H1 (cell line): ENCODE measurements at regions not wholly inside any gene's neighbourhood (a gene's known extent, or its start where the extent isn't known, plus 50 kb on each side); places are given as distances from the start of the nearest gene placed in this dataset.

Experiments
- CTCF ChIA-PET: fragments of 300-600 bp; sonication (Branson Sonifier 250); formaldehyde crosslinking; loops from one replicate; lab custom pipeline; 2021; ENCODE audit not compliant: partially characterized antibody; lab: Charles Lee
- POLR2A ChIA-PET: fragments of 300-600 bp; sonication (Branson Sonifier 250); formaldehyde crosslinking; loops from one replicate; lab custom pipeline; 2021; ENCODE audit warnings: inconsistent platforms; ENCODE audit not compliant: partially characterized antibody; lab: Charles Lee
- DNase-seq, 2 experiments: peaks; one replicate each; pipeline versions ENCODE4 v3.0.0 to v3.0.0-alpha.2; 2010 to 2022; ENCODE audit warnings: low spot score in 2 of 2, low read depth in 1 of 2, mixed read lengths in 1 of 2
- FAIRE-seq: peaks from 2 replicates; lab custom pipeline; 2011; peaks lifted over from hg19 to GRCh38; lab: Jason Lieb, UNC
- H2AFZ ChIP-seq: 2 replicates; pipeline ENCODE4 v1.8.1; 2012; ENCODE audit warnings: low read length, inconsistent platforms
- H2AK5ac ChIP-seq: 2 replicates; pipeline ENCODE4 v1.6.1; 2013; ENCODE audit warnings: low read depth, low read length
- H2BK120ac ChIP-seq: replicated peaks from 2 replicates; pipeline ENCODE3; 2013; ENCODE audit warnings: low read depth, low read length, inconsistent platforms
- H2BK12ac ChIP-seq: 2 replicates; pipeline ENCODE4 v1.6.1; 2013; ENCODE audit warnings: low read depth, low read length
- H2BK15ac ChIP-seq: 2 replicates; pipeline ENCODE4 v1.6.1; 2013; ENCODE audit warnings: low read length
- H2BK20ac ChIP-seq: 2 replicates; pipeline ENCODE4 v1.6.1; 2013; ENCODE audit warnings: low read length
- H2BK5ac ChIP-seq: 2 replicates; pipeline ENCODE4 v1.6.1; 2013; ENCODE audit warnings: low read depth, low read length
- H3K14ac ChIP-seq: 2 replicates; pipeline ENCODE4 v1.6.1; 2013; ENCODE audit warnings: inconsistent platforms; ENCODE audit not compliant: insufficient read length
- H3K18ac ChIP-seq: 2 replicates; pipeline ENCODE4 v1.6.1; 2013; ENCODE audit warnings: low read length; ENCODE audit errors: extremely low read depth
- H3K23ac ChIP-seq: 2 replicates; pipeline ENCODE4 v1.6.1; 2013; ENCODE audit warnings: inconsistent platforms; ENCODE audit not compliant: insufficient read length
- H3K23me2 ChIP-seq: 2 replicates; pipeline ENCODE4 v1.6.1; 2013; ENCODE audit warnings: low read depth, low read length
- H3K27ac ChIP-seq: 2 replicates; pipeline ENCODE4 v1.6.1; 2011; ENCODE audit warnings: low read depth, low read length, inconsistent platforms
- H3K27me3 ChIP-seq, 4 experiments: replicated peaks in 1 of 4; 1 replicate in 1 of 4; 2 replicates in 3 of 4; pipeline versions ENCODE4 v1.6.1 to v1.8.1; 2011 to 2013; ENCODE audit warnings: low read length in 3 of 4, mild to moderate bottlenecking in 3 of 4, inconsistent platforms in 2 of 4, mixed read lengths in 2 of 4, moderate library complexity in 1 of 4; ENCODE audit not compliant: control insufficient read depth in 3 of 4, insufficient read depth in 3 of 4; ENCODE audit errors: extremely low read depth in 1 of 4
- H3K36me3 ChIP-seq, 4 experiments: 2 replicates each; pipeline versions ENCODE4 v1.6.1 to v1.8.1; 2011 to 2013; ENCODE audit warnings: mild to moderate bottlenecking in 4 of 4, low read length in 3 of 4, moderate library complexity in 2 of 4, control low read depth in 1 of 4, inconsistent platforms in 1 of 4; ENCODE audit not compliant: insufficient read depth in 4 of 4, control insufficient read depth in 2 of 4
- H3K4ac ChIP-seq: replicated peaks from 2 replicates; pipeline ENCODE3; 2013; ENCODE audit warnings: low read length, low read depth, mixed read lengths, inconsistent platforms; ENCODE audit not compliant: insufficient read length
- H3K4me1 ChIP-seq, 4 experiments: replicated peaks in 1 of 4; 1 replicate in 1 of 4; 2 replicates in 3 of 4; pipeline versions ENCODE4 v1.6.1 to v1.8.1; 2011 to 2013; ENCODE audit warnings: low read length in 3 of 4, inconsistent platforms in 2 of 4, mixed read lengths in 1 of 4; ENCODE audit not compliant: insufficient read depth in 4 of 4, control insufficient read depth in 3 of 4
- H3K4me2 ChIP-seq, 2 experiments: 2 replicates each; pipeline versions ENCODE4 v1.6.1 to v1.8.1; 2011 to 2013; ENCODE audit warnings: low read depth in 2 of 2, low read length in 2 of 2, control low read depth in 1 of 2, inconsistent platforms in 1 of 2, mild to moderate bottlenecking in 1 of 2; ENCODE audit not compliant: insufficient read depth in 1 of 2
- H3K4me3 ChIP-seq, 4 experiments: fragments of 200-600, 300-600 bp in 1 of 4; sonication (generic), shearing (Covaris generic), sonication (Bioruptor Twin) in 1 of 4; 2 replicates each; pipeline versions ENCODE4 v1.5.1 to v1.8.1; 2011 to 2016; ENCODE audit warnings: low read length in 4 of 4, low read depth in 3 of 4, control low read depth in 2 of 4, inconsistent platforms in 2 of 4, mild to moderate bottlenecking in 2 of 4, mixed read lengths in 1 of 4, moderate library complexity in 1 of 4; ENCODE audit not compliant: insufficient read depth in 2 of 4; ENCODE audit errors: extremely low read depth in 1 of 4
- H3K56ac ChIP-seq: replicated peaks from 2 replicates; pipeline ENCODE3; 2013; ENCODE audit warnings: low read depth, mild to moderate bottlenecking, mixed read lengths, low read length, inconsistent platforms; ENCODE audit not compliant: insufficient read length
- H3K79me1 ChIP-seq: 2 replicates; pipeline ENCODE4 v1.6.1; 2013; ENCODE audit warnings: low read depth, low read length, control low read depth
- H3K79me2 ChIP-seq, 2 experiments: 2 replicates each; pipeline versions ENCODE4 v1.6.1 to v1.8.1; 2012 to 2013; ENCODE audit warnings: low read length in 2 of 2, mild to moderate bottlenecking in 2 of 2, inconsistent platforms in 1 of 2; ENCODE audit not compliant: insufficient read depth in 2 of 2, control insufficient read depth in 1 of 2
- H3K9ac ChIP-seq, 4 experiments: replicated peaks in 1 of 4; 1 replicate in 1 of 4; 2 replicates in 3 of 4; pipeline versions ENCODE4 v1.6.1 to v1.8.1; 2011 to 2013; ENCODE audit warnings: low read depth in 3 of 4, low read length in 3 of 4, control low read depth in 2 of 4, mild to moderate bottlenecking in 2 of 4, moderate library complexity in 2 of 4, inconsistent platforms in 1 of 4; ENCODE audit errors: extremely low read depth in 1 of 4
- H3K9me3 ChIP-seq, 2 experiments: 2 replicates each; pipeline versions ENCODE4 v1.6.1 to v1.8.1; 2012 to 2013; ENCODE audit warnings: mild to moderate bottlenecking in 2 of 2, moderate library complexity in 2 of 2, control low read depth in 1 of 2, inconsistent platforms in 1 of 2, low read depth in 1 of 2, low read length in 1 of 2, mixed read lengths in 1 of 2; ENCODE audit not compliant: insufficient read depth in 2 of 2
- H4K20me1 ChIP-seq, 2 experiments: replicated peaks in 1 of 2; 2 replicates each; pipeline versions ENCODE3 to v1.8.1; 2011 to 2013; ENCODE audit warnings: inconsistent platforms in 2 of 2, low read length in 2 of 2, mild to moderate bottlenecking in 1 of 2; ENCODE audit not compliant: insufficient read depth in 2 of 2, control insufficient read depth in 1 of 2
- H4K5ac ChIP-seq: 2 replicates; pipeline ENCODE4 v1.6.1; 2013; ENCODE audit warnings: low read length, low read depth, mixed read lengths, inconsistent platforms; ENCODE audit not compliant: insufficient read length
- H4K8ac ChIP-seq: 2 replicates; pipeline ENCODE4 v1.8.0; 2013; ENCODE audit warnings: mild to moderate bottlenecking, moderate library complexity, low read length, inconsistent platforms; ENCODE audit not compliant: insufficient read depth; ENCODE audit errors: extremely low read depth
- H4K91ac ChIP-seq: replicated peaks from 2 replicates; pipeline ENCODE3; 2013; ENCODE audit warnings: low read length, mixed read lengths, inconsistent platforms; ENCODE audit not compliant: insufficient read length
- ASH2L ChIP-seq: fragments of 200-600, 300-600 bp; sonication (generic); IDR thresholded peaks from one replicate; pipeline ENCODE4 v1.7.1; 2017; ENCODE audit warnings: low read length
- CTCF ChIP-seq, 3 experiments: IDR thresholded peaks; 1 replicate in 2 of 3; 2 replicates in 1 of 3; pipeline versions ENCODE4 v1.5.1 to v1.6.1; 2011; ENCODE audit warnings: low read length in 3 of 3, mild to moderate bottlenecking in 3 of 3, inconsistent platforms in 2 of 3, low read depth in 1 of 3, moderate library complexity in 1 of 3; ENCODE audit not compliant: insufficient read depth in 1 of 3; ENCODE audit errors: control extremely low read depth in 1 of 3
- HDAC6 ChIP-seq: IDR thresholded peaks from one replicate; pipeline ENCODE4 v1.7.1; 2012; ENCODE audit warnings: low read depth, mild to moderate bottlenecking, inconsistent platforms, low read length, moderate library complexity
- JUN ChIP-seq: IDR thresholded peaks from 2 replicates; pipeline ENCODE4 v1.6.1; 2011; ENCODE audit warnings: low read depth, mild to moderate bottlenecking, improper control_type of control experiment, low read length
- PHF8 ChIP-seq: fragments of 200-600 bp; sonication (generic); conservative IDR thresholded peaks from 2 replicates; pipeline ENCODE4 v1.7.1; 2012; ENCODE audit warnings: low read depth, mild to moderate bottlenecking, inconsistent platforms, low read length, moderate library complexity
- RAD21 ChIP-seq, 2 experiments: IDR thresholded peaks in 1 of 2; conservative IDR thresholded peaks in 1 of 2; 2 replicates each; pipeline ENCODE4 v1.6.1; 2011; ENCODE audit warnings: low read depth in 2 of 2, low read length in 2 of 2, improper control_type of control experiment in 1 of 2, inconsistent platforms in 1 of 2, mild to moderate bottlenecking in 1 of 2, moderate library complexity in 1 of 2
- RXRA ChIP-seq: IDR thresholded peaks from 2 replicates; pipeline ENCODE4 v1.6.1; 2011; ENCODE audit warnings: low read depth, mild to moderate bottlenecking, low read length, moderate library complexity; ENCODE audit not compliant: insufficient read depth
- SAP30 ChIP-seq: fragments of 300-600 bp; sonication (generic); IDR thresholded peaks from 2 replicates; pipeline ENCODE4 v1.7.1; 2012; ENCODE audit warnings: low read length, moderate library complexity, mild to moderate bottlenecking, inconsistent platforms; ENCODE audit not compliant: insufficient read depth, insufficient replicate concordance
- SIN3A ChIP-seq, 2 experiments: IDR thresholded peaks in 1 of 2; conservative IDR thresholded peaks in 1 of 2; 2 replicates each; pipeline ENCODE4 v1.6.1; 2011 to 2012; ENCODE audit warnings: low read length in 2 of 2, improper control_type of control experiment in 1 of 2, low read depth in 1 of 2, mild to moderate bottlenecking in 1 of 2
- SRF ChIP-seq: IDR thresholded peaks from 2 replicates; pipeline ENCODE4 v1.6.1; 2011; ENCODE audit warnings: mild to moderate bottlenecking, low read depth, low read length, moderate library complexity
- TAF1 ChIP-seq: IDR thresholded peaks from 2 replicates; pipeline ENCODE4 v1.6.1; 2011; ENCODE audit warnings: mild to moderate bottlenecking, low read depth, low read length
- ZNF274 ChIP-seq: IDR thresholded peaks from 2 replicates; pipeline ENCODE4 v1.7.0; 2012; ENCODE audit warnings: low read length, borderline replicate concordance; ENCODE audit errors: extremely low read depth
- WGBS, 2 experiments: shearing (Covaris generic) in 1 of 2; methylation state at CpG; one replicate each; pipeline versions ENCODE4 v1.1.6 to v1.1.7; 2013 to 2015; ENCODE audit warnings: low lambda C conversion rate in 2 of 2, mixed read lengths in 2 of 2, inconsistent platforms in 1 of 2, low coverage in 1 of 2, missing lambda C conversion rate in 1 of 2; ENCODE audit not compliant: insufficient replicate concordance in 2 of 2, insufficient coverage in 1 of 2, insufficient read length in 1 of 2; ENCODE audit errors: extremely low coverage in 1 of 2, missing lambda C conversion rate in 1 of 2; 5-methylcytosine and 5-hydroxymethylcytosine counted together

DNA sequence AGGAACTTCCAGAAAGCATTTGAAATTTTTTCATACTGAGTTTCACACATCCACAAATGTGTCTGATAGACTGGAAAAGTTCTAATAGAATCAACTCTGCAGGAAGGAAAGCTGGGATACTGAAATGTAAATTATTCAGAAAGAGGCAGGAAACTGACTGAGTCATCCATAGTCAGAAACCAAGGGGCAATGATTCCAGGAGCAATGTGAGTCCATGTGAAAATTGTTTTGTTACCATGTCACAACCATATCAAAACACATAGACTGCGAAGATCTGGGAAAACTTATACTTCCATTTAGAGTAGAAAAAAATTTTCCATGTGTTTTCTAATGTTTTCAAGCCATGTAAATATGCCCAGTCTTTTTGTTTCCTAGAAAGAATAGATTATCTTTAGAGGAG lies 142.3 kb upstream of the TMPRSS15 start:
- Histone ChIP-seq H2BK5ac (no peak overlapping the region), H3K79me2 (no peaks in the 10 kb centered on the region), H3K9ac (no peak overlapping the region), H3K56ac (no peak overlapping the region), H3K14ac (no peak overlapping the region), H2BK15ac (no peak overlapping the region), H4K20me1 (no peaks in the 10 kb centered on the region), H3K4me2 (no peak overlapping the region), H3K27me3 (no peaks in the 10 kb centered on the region), H2AK5ac (no peak overlapping the region), H3K4me1 (no peaks in the 10 kb centered on the region), H3K27ac (no peak overlapping the region), H2BK20ac (no peak overlapping the region), H3K36me3 (no peaks in the 10 kb centered on the region), H4K5ac (no peak overlapping the region), H2BK120ac (no peak overlapping the region), H3K4ac (no peak overlapping the region), H3K23me2 (no peaks in the 10 kb centered on the region), H3K23ac (no peak overlapping the region), H3K18ac (no peak overlapping the region), H3K9me3 (no peaks in the 10 kb centered on the region), H2AFZ (no peak overlapping the region), H4K8ac (no peak overlapping the region), H4K91ac (no peak overlapping the region), H2BK12ac (no peak overlapping the region), H3K79me1 (no peaks in the 10 kb centered on the region), H3K4me3 (no peak overlapping the region)
- POLR2A ChIA-PET = no interaction called here
- no peak for DNase-seq
- no peak for FAIRE-seq
- CTCF ChIA-PET = no interaction called here
- WGBS, 2 experiments = 91% methylated on average over 1 of the region's 1 CpG; no CpG with 5 or more reads in 1 of the 2 experiments
- TF ChIP-seq RAD21 (IDR thresholded peaks at IDR 0.05 in 1 of 2, conservative IDR thresholded peaks at IDR 0.05 in 1 of 2; ENCODE audit: low read depth in 2 of 2, low read length in 2 of 2) (no peak), CTCF (IDR thresholded peaks at IDR 0.05; ENCODE audit: control extremely low read depth in 1 of 3, insufficient read depth in 1 of 3, low read depth in 1 of 3, low read length in 3 of 3) (no peak), ASH2L (no peak), HDAC6 (no peak), JUN (no peak), RXRA (no peak), SAP30 (no peak), TAF1 (no peak), ZNF274 (no peak), SRF (no peak), SIN3A (conservative IDR thresholded peaks at IDR 0.05 in 1 of 2, IDR thresholded peaks at IDR 0.05 in 1 of 2; ENCODE audit: low read depth in 1 of 2, low read length in 2 of 2) (no peak), PHF8 (no peak)
